CD4-positive, alpha-beta T cell treated with Interleukin-21 for 1 hour (primary cell): ENCODE measurements at regions not wholly inside any gene's neighbourhood (a gene's known extent, or its start where the extent isn't known, plus 50 kb on each side); places are given as distances from the start of the nearest gene placed in this dataset.

ENCODE experiments used
- DNase-seq: peaks from one replicate; pipeline ENCODE4 v3.0.0-alpha.2; 2020

GRCh38 chr3:127394031-127394430 lies 106.2 kb upstream of the PRR20G start:
- DNase-seq: no peak

GRCh38 chr3:127393131-127393820 lies 105.4 kb upstream of the PRR20G start:
- no peak for DNase-seq

DNA sequence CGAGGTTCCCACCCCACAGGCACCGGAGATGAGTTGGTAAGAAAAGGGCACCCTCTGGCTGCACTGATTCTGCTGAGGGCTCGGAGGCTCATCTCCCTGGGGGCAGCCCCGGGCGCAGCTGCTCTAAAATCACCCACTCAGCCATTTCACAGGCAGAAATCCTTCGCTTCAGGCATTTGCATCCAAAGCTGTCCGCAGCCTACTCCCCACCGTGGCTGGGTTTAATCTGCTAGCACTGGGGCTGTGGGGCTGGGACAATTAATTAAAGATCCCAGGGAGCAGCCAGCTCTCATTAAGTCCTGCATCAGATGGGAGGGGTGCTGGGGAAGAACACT lies 104.3 kb upstream of the PRR20G start:
- DNase-seq: no peak

DNA sequence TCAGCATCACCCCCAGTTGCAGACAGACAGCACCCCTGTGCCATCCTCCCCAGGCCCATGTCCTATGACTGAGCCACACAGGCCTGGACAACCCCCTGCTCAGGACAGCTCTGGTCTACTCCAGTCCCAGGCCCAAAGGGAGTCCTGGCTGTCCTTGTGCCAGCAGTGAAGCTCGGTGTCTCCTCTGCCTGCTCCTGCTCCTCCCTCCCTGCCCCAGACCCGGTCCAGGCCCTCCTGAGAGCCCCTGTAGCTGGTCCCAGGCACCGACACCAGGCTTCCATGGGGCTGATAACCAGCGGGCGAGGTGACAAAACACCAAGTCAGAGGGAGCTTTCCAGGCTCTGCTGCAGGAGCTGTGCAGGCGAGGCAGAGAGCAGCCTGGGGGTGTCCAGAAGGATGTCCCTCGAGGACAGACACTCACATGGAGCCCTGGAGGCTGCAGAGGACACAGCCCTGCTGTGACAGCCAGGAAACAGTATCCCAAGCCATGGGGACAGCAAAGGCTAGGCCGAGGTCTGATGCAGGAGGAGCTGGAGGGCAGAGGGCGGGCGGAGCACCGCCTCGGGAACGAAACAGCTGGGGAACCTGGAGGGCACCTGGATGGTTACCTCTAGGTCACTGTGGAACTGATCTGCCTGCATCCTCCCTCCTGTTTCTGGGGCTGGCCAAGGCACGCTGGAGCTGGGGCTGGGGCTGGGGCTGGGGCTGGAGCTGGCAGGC lies 103.8 kb upstream of the PRR20G start:
- no peak for DNase-seq

DNA sequence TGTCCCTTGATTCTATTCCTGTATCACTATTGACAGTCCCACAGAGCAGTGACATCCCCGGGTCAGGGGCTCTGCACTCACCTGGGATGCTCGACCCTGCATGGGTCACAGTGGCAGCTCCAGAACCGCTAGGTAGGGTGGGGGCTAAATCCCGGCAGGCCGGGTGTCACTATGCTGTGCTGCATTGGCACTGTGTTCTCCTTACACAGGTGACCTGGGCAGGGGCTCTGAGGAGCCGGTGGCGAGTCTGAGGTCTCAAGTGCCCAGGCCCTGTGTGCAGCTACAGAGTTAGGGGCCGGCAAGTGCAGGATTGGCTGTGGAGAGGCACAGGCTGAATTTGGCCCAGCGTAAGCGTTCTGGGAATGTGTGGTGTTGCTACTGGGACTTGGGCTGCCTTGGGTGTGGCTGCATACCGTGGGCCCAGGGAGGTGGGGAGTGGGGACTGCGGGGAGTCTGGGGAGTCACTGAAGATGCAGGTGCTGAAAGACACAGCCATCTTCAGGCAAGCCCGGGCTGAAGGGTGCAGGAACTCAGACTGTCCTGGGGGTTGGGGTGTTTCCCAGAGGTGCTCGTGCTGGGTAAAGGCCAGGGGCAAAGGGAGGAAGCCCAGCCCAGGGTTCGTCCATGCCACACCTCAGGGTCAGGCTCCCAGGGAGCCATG lies 102.6 kb upstream of the PRR20G start:
- DNase-seq: no peak

GRCh38 chr3:127389913-127390312 lies 102.1 kb upstream of the PRR20G start:
- DNase-seq: no peak

DNA sequence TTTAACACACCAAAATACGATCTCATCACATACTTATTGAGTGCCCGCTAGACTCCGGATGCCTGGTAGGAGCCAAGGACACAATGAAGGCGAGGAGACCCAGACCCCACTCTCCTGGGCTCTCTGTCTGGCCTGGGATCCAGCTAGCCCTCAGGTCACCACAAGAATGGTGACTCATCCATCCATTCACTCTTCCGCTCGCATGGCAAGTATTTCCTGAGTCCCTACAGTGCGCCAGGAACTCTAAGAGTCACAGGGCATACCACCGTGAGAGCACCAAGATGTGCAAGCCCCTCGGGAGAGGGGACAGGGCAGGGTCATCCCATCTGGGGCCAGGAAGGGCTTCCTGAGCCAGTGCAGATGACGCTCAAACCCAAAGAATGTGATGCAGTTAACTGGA lies 101.6 kb upstream of the PRR20G start:
- DNase-seq: no peak

DNA sequence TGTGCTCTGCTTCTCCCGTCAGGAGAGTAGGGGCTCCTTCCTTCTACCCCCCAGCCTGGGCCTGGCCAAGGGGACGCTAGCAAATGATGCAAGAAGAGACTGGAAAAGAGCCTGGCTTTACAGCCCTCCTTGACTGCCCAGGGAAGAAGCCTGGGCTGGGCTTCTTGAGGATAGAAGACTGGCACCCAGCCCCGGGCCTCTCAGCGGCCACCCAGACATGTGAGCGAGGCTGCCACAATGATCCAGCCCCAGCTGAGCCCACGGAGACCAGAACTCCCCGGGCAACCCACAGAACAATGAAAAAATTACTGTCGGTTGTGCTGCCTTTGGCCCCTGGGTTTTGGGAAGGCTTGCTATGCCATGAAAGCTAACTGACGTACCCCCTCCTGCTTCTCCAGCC lies 100.6 kb upstream of the PRR20G start:
- no peak for DNase-seq

DNA sequence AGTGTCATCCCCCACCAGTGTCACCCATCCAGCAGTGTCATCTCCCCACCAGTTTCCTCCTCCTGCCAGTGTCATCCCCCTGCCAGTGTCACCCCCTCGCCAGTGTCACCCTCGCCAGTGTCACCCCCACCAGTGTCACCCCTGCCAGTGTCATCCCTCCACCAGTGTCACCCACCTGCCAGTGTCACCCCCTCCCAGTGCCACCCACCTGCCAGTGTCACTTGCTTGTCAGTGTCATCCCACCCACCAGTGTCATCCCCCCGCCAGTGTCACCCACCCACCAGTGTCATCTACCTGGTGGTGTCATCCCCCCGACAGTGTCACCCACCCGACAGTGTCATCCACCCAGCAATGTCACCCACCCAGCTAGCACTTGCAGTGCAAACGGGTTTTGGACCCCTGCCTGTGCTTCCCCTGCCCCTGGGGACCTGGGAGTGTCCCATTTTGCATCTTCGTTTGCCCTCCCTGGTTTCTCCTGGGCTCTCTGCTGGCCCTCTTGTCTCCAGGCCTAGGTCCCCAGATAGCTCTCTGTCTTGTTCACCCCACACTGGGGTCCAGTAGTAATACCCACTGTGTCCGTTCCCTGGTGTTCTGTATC lies 99.8 kb upstream of the PRR20G start:
- no peak for DNase-seq

DNA sequence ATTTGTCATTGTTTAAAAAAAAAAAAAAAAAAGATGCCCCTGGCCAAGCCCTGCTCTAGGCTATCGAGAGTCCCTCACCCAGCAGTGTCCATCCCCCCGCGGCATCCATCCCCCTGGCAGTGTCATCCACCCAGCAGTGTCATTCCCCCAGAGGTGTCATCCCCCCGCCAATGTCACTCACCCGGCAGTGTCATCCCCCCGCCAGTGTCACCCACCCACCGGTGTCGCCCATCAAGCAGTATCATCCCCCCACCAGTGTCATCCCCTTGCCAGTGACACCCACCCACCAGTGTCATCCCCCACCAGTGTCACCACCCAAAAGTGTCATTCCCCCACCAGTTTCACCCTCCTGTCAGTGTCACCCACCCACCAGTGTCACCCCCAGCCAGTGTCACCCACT lies 99.3 kb upstream of the PRR20G start:
- no peak for DNase-seq

DNA sequence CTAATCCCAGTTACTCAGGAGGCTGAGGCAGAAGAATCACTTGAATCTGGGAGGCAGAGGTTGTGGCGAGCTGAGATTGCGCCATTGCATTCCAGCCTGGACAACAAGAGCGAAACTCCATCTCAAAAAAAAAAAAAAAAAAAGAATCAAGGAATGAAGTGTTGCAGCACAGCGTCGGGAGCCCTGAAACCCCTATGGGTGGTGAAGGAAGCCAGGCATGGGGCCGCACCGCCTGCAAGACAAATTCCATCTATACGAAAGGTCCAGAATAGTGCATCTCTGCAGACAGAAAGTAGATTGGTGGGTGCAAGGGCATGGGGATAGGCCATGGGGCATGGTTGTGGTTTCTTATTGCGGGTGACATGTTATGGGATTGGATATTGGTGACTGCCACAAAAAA lies 98.6 kb upstream of the PRR20G start:
- DNase-seq: no peak

DNA sequence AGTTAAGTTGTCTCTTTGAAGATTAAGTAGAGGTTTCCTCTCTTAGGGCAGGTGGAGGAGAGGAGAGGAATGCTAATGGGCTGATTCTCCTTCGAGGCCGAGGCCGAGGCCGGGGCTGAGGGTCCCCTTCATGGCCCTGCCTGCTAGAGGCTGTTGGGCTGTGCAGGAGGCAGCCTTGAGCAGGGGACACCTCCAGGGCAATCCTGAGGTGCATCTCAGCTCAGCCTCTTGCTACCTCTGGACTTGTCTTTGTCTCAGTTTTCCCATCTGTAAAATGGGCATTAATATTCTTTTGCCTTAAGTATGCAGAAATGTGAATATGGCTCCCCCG lies 97.7 kb upstream of the PRR20G start:
- DNase-seq: no peak

GRCh38 chr3:127384717-127385539 lies 97.1 kb upstream of the PRR20G start:
- DNase-seq: no peak

DNA sequence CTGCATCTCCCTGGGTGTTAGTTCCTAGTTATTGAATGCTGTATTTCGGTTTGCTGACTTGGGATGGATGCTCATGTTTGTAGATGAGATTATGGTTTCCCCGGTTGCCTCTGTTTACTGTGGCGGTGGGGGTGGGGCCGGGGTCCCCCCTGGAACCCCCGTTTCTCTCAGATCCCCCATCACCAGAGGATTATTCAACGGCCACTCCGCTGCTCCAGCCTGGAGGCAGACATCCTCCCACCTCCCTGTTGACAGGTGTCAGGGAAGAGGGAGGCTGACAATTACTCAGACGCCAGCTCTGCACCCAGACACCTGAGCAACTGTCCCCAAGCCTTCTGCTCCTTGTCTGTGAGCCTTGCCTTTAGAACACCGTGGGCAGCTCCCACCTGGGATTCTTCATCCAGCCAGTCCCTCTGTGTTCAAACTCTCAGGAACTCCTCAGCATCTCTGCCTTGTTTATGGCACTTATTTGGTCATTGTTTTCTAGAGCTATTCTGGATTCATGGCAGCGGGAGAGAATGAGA lies 95.9 kb upstream of the PRR20G start:
- no peak for DNase-seq

- DNase-seq: no peak
Measured at GRCh38 chr3:127377801-127378655, 90.2 kb upstream of the PRR20G start.

GRCh38 chr3:127375151-127375930 lies 87.5 kb upstream of the PRR20G start:
- DNase-seq: no peak

- no peak for DNase-seq
Measured at GRCh38 chr3:127374086-127375010, 86.5 kb upstream of the PRR20G start.

DNA sequence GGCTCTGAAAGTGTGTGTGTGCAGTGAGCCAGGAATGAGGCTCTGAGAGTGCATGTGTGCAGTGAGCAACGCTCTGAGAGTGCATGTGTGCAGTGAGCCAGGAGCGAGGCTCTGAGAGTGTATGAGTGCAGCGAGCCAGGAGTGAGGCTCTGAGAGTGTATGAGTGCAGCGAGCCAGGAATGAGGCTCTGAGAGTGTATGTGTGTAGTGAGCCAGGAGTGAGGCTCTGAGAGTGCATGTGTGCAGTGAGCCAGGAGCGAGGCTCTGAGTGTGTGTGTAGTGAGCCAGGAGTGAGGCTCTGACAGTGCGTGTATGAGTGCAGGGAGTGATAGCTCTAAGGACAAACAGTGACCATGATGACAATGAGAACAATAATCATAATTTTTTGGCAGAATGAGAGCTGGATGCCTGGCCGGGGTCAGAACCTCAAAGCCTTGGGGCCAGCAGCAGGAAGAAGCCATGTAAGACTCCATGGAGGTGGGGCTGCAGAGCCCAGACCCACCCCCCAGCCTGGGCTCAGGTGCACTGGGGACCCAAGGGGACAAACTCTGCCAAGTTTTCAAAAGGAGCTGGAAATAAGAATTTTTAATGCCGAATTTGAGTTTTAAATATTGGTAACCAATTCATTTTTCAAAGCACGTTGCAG lies 85.7 kb upstream of the PRR20G start:
- DNase-seq: no peak

- DNase-seq: no peak
Measured at GRCh38 chr3:127371846-127372245, 84.0 kb upstream of the PRR20G start.
